H1 (cell line): ENCODE measurements at regions not wholly inside any gene's neighbourhood (a gene's known extent, or its start where the extent isn't known, plus 50 kb on each side); places are given as distances from the start of the nearest gene placed in this dataset.

Experiments
- CTCF ChIA-PET: fragments of 300-600 bp; sonication (Branson Sonifier 250); formaldehyde crosslinking; loops from one replicate; lab custom pipeline; 2021; ENCODE audit not compliant: partially characterized antibody; lab: Charles Lee
- POLR2A ChIA-PET: fragments of 300-600 bp; sonication (Branson Sonifier 250); formaldehyde crosslinking; loops from one replicate; lab custom pipeline; 2021; ENCODE audit warnings: inconsistent platforms; ENCODE audit not compliant: partially characterized antibody; lab: Charles Lee
- DNase-seq, 2 experiments: peaks; one replicate each; pipeline versions ENCODE4 v3.0.0 to v3.0.0-alpha.2; 2010 to 2022; ENCODE audit warnings: low spot score in 2 of 2, low read depth in 1 of 2, mixed read lengths in 1 of 2
- FAIRE-seq: peaks from 2 replicates; lab custom pipeline; 2011; peaks lifted over from hg19 to GRCh38; lab: Jason Lieb, UNC
- H2AFZ ChIP-seq: 2 replicates; pipeline ENCODE4 v1.8.1; 2012; ENCODE audit warnings: low read length, inconsistent platforms
- H2AK5ac ChIP-seq: 2 replicates; pipeline ENCODE4 v1.6.1; 2013; ENCODE audit warnings: low read depth, low read length
- H2BK120ac ChIP-seq: replicated peaks from 2 replicates; pipeline ENCODE3; 2013; ENCODE audit warnings: low read depth, low read length, inconsistent platforms
- H2BK12ac ChIP-seq: 2 replicates; pipeline ENCODE4 v1.6.1; 2013; ENCODE audit warnings: low read depth, low read length
- H2BK15ac ChIP-seq: 2 replicates; pipeline ENCODE4 v1.6.1; 2013; ENCODE audit warnings: low read length
- H2BK20ac ChIP-seq: 2 replicates; pipeline ENCODE4 v1.6.1; 2013; ENCODE audit warnings: low read length
- H2BK5ac ChIP-seq: 2 replicates; pipeline ENCODE4 v1.6.1; 2013; ENCODE audit warnings: low read depth, low read length
- H3K14ac ChIP-seq: 2 replicates; pipeline ENCODE4 v1.6.1; 2013; ENCODE audit warnings: inconsistent platforms; ENCODE audit not compliant: insufficient read length
- H3K18ac ChIP-seq: 2 replicates; pipeline ENCODE4 v1.6.1; 2013; ENCODE audit warnings: low read length; ENCODE audit errors: extremely low read depth
- H3K23ac ChIP-seq: 2 replicates; pipeline ENCODE4 v1.6.1; 2013; ENCODE audit warnings: inconsistent platforms; ENCODE audit not compliant: insufficient read length
- H3K23me2 ChIP-seq: 2 replicates; pipeline ENCODE4 v1.6.1; 2013; ENCODE audit warnings: low read depth, low read length
- H3K27ac ChIP-seq: 2 replicates; pipeline ENCODE4 v1.6.1; 2011; ENCODE audit warnings: low read depth, low read length, inconsistent platforms
- H3K27me3 ChIP-seq, 4 experiments: replicated peaks in 1 of 4; 1 replicate in 1 of 4; 2 replicates in 3 of 4; pipeline versions ENCODE4 v1.6.1 to v1.8.1; 2011 to 2013; ENCODE audit warnings: low read length in 3 of 4, mild to moderate bottlenecking in 3 of 4, inconsistent platforms in 2 of 4, mixed read lengths in 2 of 4, moderate library complexity in 1 of 4; ENCODE audit not compliant: control insufficient read depth in 3 of 4, insufficient read depth in 3 of 4; ENCODE audit errors: extremely low read depth in 1 of 4
- H3K36me3 ChIP-seq, 4 experiments: 2 replicates each; pipeline versions ENCODE4 v1.6.1 to v1.8.1; 2011 to 2013; ENCODE audit warnings: mild to moderate bottlenecking in 4 of 4, low read length in 3 of 4, moderate library complexity in 2 of 4, control low read depth in 1 of 4, inconsistent platforms in 1 of 4; ENCODE audit not compliant: insufficient read depth in 4 of 4, control insufficient read depth in 2 of 4
- H3K4ac ChIP-seq: replicated peaks from 2 replicates; pipeline ENCODE3; 2013; ENCODE audit warnings: low read length, low read depth, mixed read lengths, inconsistent platforms; ENCODE audit not compliant: insufficient read length
- H3K4me1 ChIP-seq, 4 experiments: replicated peaks in 1 of 4; 1 replicate in 1 of 4; 2 replicates in 3 of 4; pipeline versions ENCODE4 v1.6.1 to v1.8.1; 2011 to 2013; ENCODE audit warnings: low read length in 3 of 4, inconsistent platforms in 2 of 4, mixed read lengths in 1 of 4; ENCODE audit not compliant: insufficient read depth in 4 of 4, control insufficient read depth in 3 of 4
- H3K4me2 ChIP-seq, 2 experiments: 2 replicates each; pipeline versions ENCODE4 v1.6.1 to v1.8.1; 2011 to 2013; ENCODE audit warnings: low read depth in 2 of 2, low read length in 2 of 2, control low read depth in 1 of 2, inconsistent platforms in 1 of 2, mild to moderate bottlenecking in 1 of 2; ENCODE audit not compliant: insufficient read depth in 1 of 2
- H3K4me3 ChIP-seq, 4 experiments: fragments of 200-600, 300-600 bp in 1 of 4; sonication (generic), shearing (Covaris generic), sonication (Bioruptor Twin) in 1 of 4; 2 replicates each; pipeline versions ENCODE4 v1.5.1 to v1.8.1; 2011 to 2016; ENCODE audit warnings: low read length in 4 of 4, low read depth in 3 of 4, control low read depth in 2 of 4, inconsistent platforms in 2 of 4, mild to moderate bottlenecking in 2 of 4, mixed read lengths in 1 of 4, moderate library complexity in 1 of 4; ENCODE audit not compliant: insufficient read depth in 2 of 4; ENCODE audit errors: extremely low read depth in 1 of 4
- H3K56ac ChIP-seq: replicated peaks from 2 replicates; pipeline ENCODE3; 2013; ENCODE audit warnings: low read depth, mild to moderate bottlenecking, mixed read lengths, low read length, inconsistent platforms; ENCODE audit not compliant: insufficient read length
- H3K79me1 ChIP-seq: 2 replicates; pipeline ENCODE4 v1.6.1; 2013; ENCODE audit warnings: low read depth, low read length, control low read depth
- H3K79me2 ChIP-seq, 2 experiments: 2 replicates each; pipeline versions ENCODE4 v1.6.1 to v1.8.1; 2012 to 2013; ENCODE audit warnings: low read length in 2 of 2, mild to moderate bottlenecking in 2 of 2, inconsistent platforms in 1 of 2; ENCODE audit not compliant: insufficient read depth in 2 of 2, control insufficient read depth in 1 of 2
- H3K9ac ChIP-seq, 4 experiments: replicated peaks in 1 of 4; 1 replicate in 1 of 4; 2 replicates in 3 of 4; pipeline versions ENCODE4 v1.6.1 to v1.8.1; 2011 to 2013; ENCODE audit warnings: low read depth in 3 of 4, low read length in 3 of 4, control low read depth in 2 of 4, mild to moderate bottlenecking in 2 of 4, moderate library complexity in 2 of 4, inconsistent platforms in 1 of 4; ENCODE audit errors: extremely low read depth in 1 of 4
- H3K9me3 ChIP-seq, 2 experiments: 2 replicates each; pipeline versions ENCODE4 v1.6.1 to v1.8.1; 2012 to 2013; ENCODE audit warnings: mild to moderate bottlenecking in 2 of 2, moderate library complexity in 2 of 2, control low read depth in 1 of 2, inconsistent platforms in 1 of 2, low read depth in 1 of 2, low read length in 1 of 2, mixed read lengths in 1 of 2; ENCODE audit not compliant: insufficient read depth in 2 of 2
- H4K20me1 ChIP-seq, 2 experiments: replicated peaks in 1 of 2; 2 replicates each; pipeline versions ENCODE3 to v1.8.1; 2011 to 2013; ENCODE audit warnings: inconsistent platforms in 2 of 2, low read length in 2 of 2, mild to moderate bottlenecking in 1 of 2; ENCODE audit not compliant: insufficient read depth in 2 of 2, control insufficient read depth in 1 of 2
- H4K5ac ChIP-seq: 2 replicates; pipeline ENCODE4 v1.6.1; 2013; ENCODE audit warnings: low read length, low read depth, mixed read lengths, inconsistent platforms; ENCODE audit not compliant: insufficient read length
- H4K8ac ChIP-seq: 2 replicates; pipeline ENCODE4 v1.8.0; 2013; ENCODE audit warnings: mild to moderate bottlenecking, moderate library complexity, low read length, inconsistent platforms; ENCODE audit not compliant: insufficient read depth; ENCODE audit errors: extremely low read depth
- H4K91ac ChIP-seq: replicated peaks from 2 replicates; pipeline ENCODE3; 2013; ENCODE audit warnings: low read length, mixed read lengths, inconsistent platforms; ENCODE audit not compliant: insufficient read length
- ASH2L ChIP-seq: fragments of 200-600, 300-600 bp; sonication (generic); IDR thresholded peaks from one replicate; pipeline ENCODE4 v1.7.1; 2017; ENCODE audit warnings: low read length
- BACH1 ChIP-seq: IDR thresholded peaks from 2 replicates; pipeline ENCODE4 v1.6.1; 2012; ENCODE audit warnings: low read length, improper control_type of control experiment
- EZH2 ChIP-seq: fragments of 200-600 bp; sonication (generic); IDR thresholded peaks from 2 replicates; pipeline ENCODE4 v1.7.1; 2012; ENCODE audit warnings: low read depth, mild to moderate bottlenecking, moderate library complexity, low read length, inconsistent platforms; ENCODE audit not compliant: severe bottlenecking
- POLR2AphosphoS5 ChIP-seq: IDR thresholded peaks from 2 replicates; pipeline ENCODE4 v1.6.1; 2011; ENCODE audit warnings: low read depth, low read length
- RXRA ChIP-seq: IDR thresholded peaks from 2 replicates; pipeline ENCODE4 v1.6.1; 2011; ENCODE audit warnings: low read depth, mild to moderate bottlenecking, low read length, moderate library complexity; ENCODE audit not compliant: insufficient read depth
- WGBS, 2 experiments: shearing (Covaris generic) in 1 of 2; methylation state at CpG; one replicate each; pipeline versions ENCODE4 v1.1.6 to v1.1.7; 2013 to 2015; ENCODE audit warnings: low lambda C conversion rate in 2 of 2, mixed read lengths in 2 of 2, inconsistent platforms in 1 of 2, low coverage in 1 of 2, missing lambda C conversion rate in 1 of 2; ENCODE audit not compliant: insufficient replicate concordance in 2 of 2, insufficient coverage in 1 of 2, insufficient read length in 1 of 2; ENCODE audit errors: extremely low coverage in 1 of 2, missing lambda C conversion rate in 1 of 2; 5-methylcytosine and 5-hydroxymethylcytosine counted together

- FAIRE-seq (no peak), DNase-seq (no peak)
- H3K79me2 ChIP-seq, result no peaks in the 10 kb centered on the region
- no peak overlapping the region for H3K4me3 ChIP-seq
- no peak overlapping the region for H2BK5ac ChIP-seq
- no peak overlapping the region for H4K5ac ChIP-seq
- H2AK5ac ChIP-seq, result no peak overlapping the region
- no peak overlapping the region for H4K8ac ChIP-seq
- no peak overlapping the region for H3K23ac ChIP-seq
- H3K27ac ChIP-seq, result no peak overlapping the region
- H3K9me3 ChIP-seq, result no peaks in the 10 kb centered on the region
- H3K56ac ChIP-seq, result no peak overlapping the region
- H4K20me1 ChIP-seq, result no peaks in the 10 kb centered on the region
- no peaks in the 10 kb centered on the region for H3K4me1 ChIP-seq
- H3K4me2 ChIP-seq, result no peak overlapping the region
- no peaks in the 10 kb centered on the region for H3K23me2 ChIP-seq
- H3K79me1 ChIP-seq, result no peaks in the 10 kb centered on the region
- no peak for TF ChIP-seq BACH1
- TF ChIP-seq ASH2L, result no peak
- TF ChIP-seq EZH2, result no peak
- no peak for TF ChIP-seq POLR2AphosphoS5
- no peak for TF ChIP-seq RXRA
- no peak overlapping the region for H3K4ac ChIP-seq
- no peaks in the 10 kb centered on the region for H3K36me3 ChIP-seq
- H3K18ac ChIP-seq, result no peak overlapping the region
- H3K9ac ChIP-seq, result no peak overlapping the region
- H4K91ac ChIP-seq, result no peak overlapping the region
- H2BK12ac ChIP-seq, result no peak overlapping the region
- H2BK15ac ChIP-seq, result no peak overlapping the region
- ChIA-PET CTCF (interaction anchor here (1.3 kb wide), 1 partner anchor 19 kb away, joined by 4 read pairs; no protein-coding TSS in a partner anchor), POLR2A (no interaction called here)
- H2BK20ac ChIP-seq, result no peak overlapping the region
- no peak overlapping the region for H2AFZ ChIP-seq
- no peaks in the 10 kb centered on the region for H3K27me3 ChIP-seq
- H3K14ac ChIP-seq, result no peak overlapping the region
- 87% methylated on average over 5 of the region's 5 CpGs; no CpG with 5 or more reads in 1 of the 2 experiments for WGBS, 2 experiments
- no peak overlapping the region for H2BK120ac ChIP-seq
These were observed 64.1 kb upstream of the SOX4 start for GRCh38 chr6:21529431-21529830.
